Esophagus muscularis mucosa (tissue), 4 donors: ENCODE measurements at regions not wholly inside any gene's neighbourhood (a gene's known extent, or its start where the extent isn't known, plus 50 kb on each side); places are given as distances from the start of the nearest gene placed in this dataset.

Experiments
- DNase-seq: peaks from one replicate; pipeline ENCODE4 v3.0.0-alpha.2; 2017; ENCODE audit errors: extremely low spot score
- H3K27ac ChIP-seq, 4 donors: fragments of 200-600 bp; sonication (generic); replicated peaks in 1 of 4; 1 replicate in 3 of 4; 2 replicates in 1 of 4; pipeline ENCODE4 v1.5.1; 2016 to 2019; ENCODE audit warnings: mild to moderate bottlenecking in 1 of 4
- H3K27me3 ChIP-seq, 4 donors: fragments of 200-600 bp; sonication (generic); one replicate each; pipeline versions ENCODE4 v1.5.1 to v1.6.0; 2016 to 2019
- H3K36me3 ChIP-seq, 4 donors: fragments of 200-600 bp; sonication (generic); one replicate each; pipeline ENCODE4 v1.5.1; 2016 to 2019
- H3K4me1 ChIP-seq, 4 donors: fragments of 200-600 bp; sonication (generic); one replicate each; pipeline ENCODE4 v1.5.1; 2016 to 2019
- H3K4me3 ChIP-seq, 4 donors: fragments of 200-600 bp; sonication (generic); 1 replicate in 2 of 4; 2 replicates in 2 of 4; pipeline ENCODE4 v1.5.1; 2016 to 2019; ENCODE audit warnings: mild to moderate bottlenecking in 4 of 4, moderate library complexity in 1 of 4
- H3K9me3 ChIP-seq, 4 donors: fragments of 200-600 bp; sonication (generic); 1 replicate in 3 of 4; 2 replicates in 1 of 4; pipeline ENCODE4 v1.5.1; 2016 to 2019
- CTCF ChIP-seq, 3 experiments: fragments of 200-600 bp in 2 of 3; fragments of 450-650 bp in 1 of 3; sonication (generic) in 2 of 3; IDR thresholded peaks; one replicate each; pipeline ENCODE4 v1.5.1; 2017 to 2019; ENCODE audit warnings: antibody characterized with exemption in 3 of 3, mild to moderate bottlenecking in 2 of 3, moderate library complexity in 1 of 3
- EP300 ChIP-seq: sonication (generic); formaldehyde crosslinking; IDR thresholded peaks from one replicate; pipeline ENCODE4 v1.6.1; 2017; ENCODE audit warnings: antibody characterized with exemption
- POLR2A ChIP-seq: fragments of 450-650 bp; IDR thresholded peaks from one replicate; pipeline ENCODE4 v1.6.1; 2017; ENCODE audit warnings: antibody characterized with exemption, moderate library complexity, mild to moderate bottlenecking, low read depth
- POLR2AphosphoS5 ChIP-seq, 2 donors: sonication (generic); formaldehyde crosslinking; IDR thresholded peaks; one replicate each; pipeline ENCODE4 v1.6.1; 2017; ENCODE audit warnings: antibody characterized with exemption in 2 of 2
- WGBS: methylation state at CpG from one replicate; pipeline ENCODE4 v1.1.5; 2018; 5-methylcytosine and 5-hydroxymethylcytosine counted together
- intact Hi-C: fragments of 100-400 bp; cut with DNase I; formaldehyde crosslinking; loops from one replicate; pipeline ENCODE4 v1.15.1; 2023

GRCh38 chr20:1809611-1810510 lies 85.3 kb upstream of the SIRPA start:
- Histone ChIP-seq H3K36me3 (no peaks in the 10 kb centered on the region), H3K4me1 (peaks cover 36 to 57% (median 41%) of the 10 kb centered on the region in 4 donors), H3K27me3 (no peaks in the 10 kb centered on the region), H3K4me3 (no peak overlapping the region), H3K9me3 (no peaks in the 10 kb centered on the region), H3K27ac (peak overlapping the region in 1 of 4 donors; percentile 63)
- intact Hi-C loops, result no loop called here
- DNase-seq, result peak; percentile 75
- WGBS, result 84% methylated on average over 10 of the region's 10 CpGs
- TF ChIP-seq EP300, result no peak

- WGBS, result 91% methylated on average over 2 of the region's 2 CpGs
- Histone ChIP-seq H3K27me3 (no peaks in the 10 kb centered on the region), H3K36me3 (no peaks in the 10 kb centered on the region), H3K4me1 (peaks cover 31 to 52% (median 38%) of the 10 kb centered on the region in 4 donors), H3K4me3 (no peak overlapping the region), H3K9me3 (no peaks in the 10 kb centered on the region), H3K27ac (no peak overlapping the region)
- TF ChIP-seq CTCF (IDR thresholded peaks at IDR 0.05) (no peak), POLR2AphosphoS5 (IDR thresholded peaks at IDR 0.05) (no peak)
- intact Hi-C loops, result no loop called here
- DNase-seq, result peak; percentile 55
Measured at GRCh38 chr20:1809131-1809572, 86.1 kb upstream of the SIRPA start.

DNA sequence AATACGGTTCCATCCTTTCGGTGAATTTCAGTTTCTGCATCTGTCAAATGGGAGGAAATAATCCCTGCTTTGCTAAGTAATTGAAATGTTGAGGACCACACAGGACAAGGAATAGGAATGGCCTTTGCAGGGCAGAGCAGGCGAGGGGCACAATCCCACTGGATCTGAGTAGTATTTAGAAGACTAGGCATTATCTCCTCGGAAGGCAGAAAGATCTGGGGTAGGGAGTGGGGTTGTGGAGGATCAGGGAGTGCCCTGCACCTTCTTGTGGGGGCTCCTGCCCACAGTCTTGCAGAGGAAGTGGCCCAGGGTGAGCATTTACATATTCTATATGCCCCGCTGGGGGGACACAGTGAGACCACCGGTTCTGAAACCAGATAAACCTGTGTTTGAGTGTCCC lies 87.1 kb upstream of the SIRPA start:
- TF ChIP-seq POLR2AphosphoS5 (IDR thresholded peaks at IDR 0.05) (no peak), POLR2A (no peak)

DNA sequence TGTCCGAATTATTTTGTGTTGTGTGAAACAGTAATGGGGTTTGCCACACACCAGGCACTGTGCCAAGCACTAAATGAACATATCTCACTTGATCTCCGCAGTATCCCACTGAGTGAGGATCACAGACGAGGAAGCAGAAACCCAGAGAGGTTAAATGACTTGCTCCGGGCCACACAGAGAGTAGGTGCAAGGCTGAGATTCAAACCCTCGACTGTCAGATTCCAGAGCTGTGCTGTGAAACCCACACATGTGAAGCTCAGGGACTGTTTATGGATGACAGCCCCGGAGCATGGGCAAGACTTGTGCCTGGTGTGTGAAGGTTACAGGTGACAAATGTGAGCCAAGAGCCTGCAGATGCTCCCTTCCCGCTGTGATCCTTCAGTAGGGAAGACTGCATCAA lies 87.8 kb upstream of the SIRPA start:
- Histone ChIP-seq H3K4me1 (peaks cover 21 to 50% (median 38%) of the 10 kb centered on the region in 4 donors), H3K27ac (no peak overlapping the region), H3K36me3 (no peaks in the 10 kb centered on the region), H3K4me3 (no peak overlapping the region), H3K27me3 (no peaks in the 10 kb centered on the region), H3K9me3 (no peaks in the 10 kb centered on the region)
- WGBS, result 77% methylated on average over 7 of the region's 7 CpGs
- intact Hi-C loops, result no loop called here
- DNase-seq, result peak; percentile 68
- TF ChIP-seq EP300 (no peak), CTCF (IDR thresholded peaks at IDR 0.05) (no peak), POLR2AphosphoS5 (IDR thresholded peaks at IDR 0.05) (no peak), POLR2A (no peak)

More for the DNA sequence above, 87.1 kb upstream of the SIRPA start:
- no peaks in the 10 kb centered on the region for H3K27me3 ChIP-seq
- intact Hi-C loops, result no loop called here
- H3K27ac ChIP-seq, result no peak overlapping the region
- no peaks in the 10 kb centered on the region for H3K9me3 ChIP-seq
- no peak overlapping the region for H3K4me3 ChIP-seq
- WGBS, result 80% methylated on average over 6 of the region's 6 CpGs
- H3K36me3 ChIP-seq, result no peaks in the 10 kb centered on the region
- peaks cover 22 to 50% (median 38%) of the 10 kb centered on the region in 4 donors for H3K4me1 ChIP-seq
- DNase-seq, result peak; percentile 91

GRCh38 chr20:1806456-1806855 lies 88.8 kb upstream of the SIRPA start:
- Histone ChIP-seq H3K4me1 (peaks cover 17 to 50% (median 38%) of the 10 kb centered on the region in 4 donors), H3K27ac (no peak overlapping the region), H3K9me3 (no peaks in the 10 kb centered on the region), H3K27me3 (no peaks in the 10 kb centered on the region), H3K4me3 (no peak overlapping the region), H3K36me3 (no peaks in the 10 kb centered on the region)
- TF ChIP-seq POLR2A (no peak), EP300 (no peak), POLR2AphosphoS5 (IDR thresholded peaks at IDR 0.05) (no peak), CTCF (IDR thresholded peaks at IDR 0.05) (no peak)
- 100% methylated on average over 7 of the region's 7 CpGs for WGBS
- no peak for DNase-seq
- intact Hi-C loops, result no loop called here
